ENCODE measurements at regions not wholly inside any gene's neighbourhood (a gene's known extent, or its start where the extent isn't known, plus 50 kb on each side); places are given as distances from the start of the nearest gene placed in this dataset.
"Not testable (repeated sequence)": the region's sequence is repeated elsewhere in the genome, so short reads cannot be mapped to it uniquely, and the experiment has no call there.

DNA sequence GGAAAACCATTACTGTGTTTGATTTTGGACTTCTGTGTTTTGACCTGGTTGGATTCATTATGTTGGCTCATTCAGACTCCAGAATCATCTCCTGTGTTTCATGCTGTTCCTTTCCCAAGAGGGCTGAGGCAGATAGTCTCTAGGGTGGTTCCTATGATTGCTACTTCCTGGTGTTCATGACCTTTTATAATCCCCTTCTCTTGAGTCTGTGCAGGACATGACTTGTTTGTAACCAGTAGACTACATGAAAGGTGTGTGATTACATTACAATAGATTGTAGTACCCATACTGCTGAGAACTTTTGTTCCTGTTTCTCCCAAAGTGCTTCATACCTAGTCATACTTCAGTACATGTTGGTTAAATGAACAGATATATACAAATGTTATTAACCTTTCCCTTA is 700.6 kb downstream of the METTL15 start:
- Mint-ChIP-seq H3K27me3 (ENCODE audit: low read depth in 3 of 3) (peaks cover 0 to 2% (median 0%) of the 10 kb centered on the region in 3 donors), H3K9me3 (peaks cover 6 to 47% (median 14%) of the 10 kb centered on the region in 6 donors), H3K27ac (no peak overlapping the region), H3K4me1 (no peaks in the 10 kb centered on the region), H3K4me3 (no peak overlapping the region), H3K36me3 (no peaks in the 10 kb centered on the region)
- no peak for DNase-seq

GRCh38 chr11:28799316-28799715 is 691.1 kb downstream of the METTL15 start:
- Mint-ChIP-seq H3K9me3 (peaks cover 10 to 59% (median 22%) of the 10 kb centered on the region in 6 donors), H3K36me3 (no peaks in the 10 kb centered on the region), H3K4me3 (no peak overlapping the region), H3K27ac (no peak overlapping the region), H3K27me3 (ENCODE audit: low read depth in 3 of 3) (no peaks in the 10 kb centered on the region), H3K4me1 (no peaks in the 10 kb centered on the region)
- no peak for DNase-seq

DNA sequence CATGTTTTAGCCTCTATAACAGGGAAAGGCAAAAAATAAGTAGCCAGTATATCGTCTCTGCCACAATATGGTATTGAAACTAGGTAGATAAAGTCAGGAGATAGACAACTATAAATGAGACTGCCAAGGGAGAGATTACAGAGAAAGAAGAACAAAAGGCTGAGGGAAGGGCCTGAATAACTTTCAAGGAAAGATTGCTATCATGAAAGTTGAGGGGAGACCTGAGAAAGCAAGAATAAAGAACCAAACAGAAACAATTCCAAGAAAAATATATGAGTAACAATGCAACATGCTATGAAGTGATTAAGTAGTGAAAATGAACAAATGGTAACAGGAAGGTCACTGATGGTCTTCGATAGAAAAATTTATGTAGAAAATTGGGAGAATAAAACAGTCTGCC is 690.1 kb downstream of the METTL15 start:
- no peak overlapping the region for H3K27ac Mint-ChIP-seq
- H3K4me1 Mint-ChIP-seq, result no peaks in the 10 kb centered on the region
- H3K27me3 Mint-ChIP-seq (ENCODE audit: low read depth in 3 of 3), result peaks cover 0 to 3% (median 0%) of the 10 kb centered on the region in 3 donors
- H3K36me3 Mint-ChIP-seq, result peaks cover 0 to 4% (median 0%) of the 10 kb centered on the region in 3 donors
- no peak overlapping the region for H3K4me3 Mint-ChIP-seq
- no peak for DNase-seq
- H3K9me3 Mint-ChIP-seq, result peaks cover 19 to 66% (median 27%) of the 10 kb centered on the region in 6 donors

DNA sequence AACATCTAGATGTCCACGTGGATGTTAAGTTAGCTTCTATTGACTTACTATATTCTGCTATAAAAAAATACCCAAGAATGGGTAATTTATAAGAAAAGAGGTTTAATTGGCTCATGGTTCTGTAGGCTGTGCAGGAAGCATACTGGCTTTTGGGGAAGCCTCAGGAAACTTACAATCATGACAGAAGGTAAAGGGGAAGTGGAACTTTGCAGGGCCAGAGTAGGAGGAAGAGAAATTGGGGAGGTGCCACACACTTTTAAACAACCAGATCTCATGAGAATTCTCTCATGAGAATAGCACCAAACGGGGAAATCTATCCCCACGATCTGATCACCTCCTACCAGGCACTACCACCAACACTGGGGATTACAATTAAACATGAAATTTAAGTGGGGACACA is 689.3 kb downstream of the METTL15 start:
- H3K4me3 Mint-ChIP-seq, result no peak overlapping the region
- peaks cover 14 to 60% (median 22%) of the 10 kb centered on the region in 6 donors for H3K9me3 Mint-ChIP-seq
- H3K27me3 Mint-ChIP-seq (ENCODE audit: low read depth in 3 of 3), result peaks cover 0 to 3% (median 0%) of the 10 kb centered on the region in 3 donors
- H3K27ac Mint-ChIP-seq, result no peak overlapping the region
- H3K36me3 Mint-ChIP-seq, result peaks cover 0 to 4% (median under 1%) of the 10 kb centered on the region in 3 donors
- DNase-seq, result no peak
- H3K4me1 Mint-ChIP-seq, result no peaks in the 10 kb centered on the region

DNA sequence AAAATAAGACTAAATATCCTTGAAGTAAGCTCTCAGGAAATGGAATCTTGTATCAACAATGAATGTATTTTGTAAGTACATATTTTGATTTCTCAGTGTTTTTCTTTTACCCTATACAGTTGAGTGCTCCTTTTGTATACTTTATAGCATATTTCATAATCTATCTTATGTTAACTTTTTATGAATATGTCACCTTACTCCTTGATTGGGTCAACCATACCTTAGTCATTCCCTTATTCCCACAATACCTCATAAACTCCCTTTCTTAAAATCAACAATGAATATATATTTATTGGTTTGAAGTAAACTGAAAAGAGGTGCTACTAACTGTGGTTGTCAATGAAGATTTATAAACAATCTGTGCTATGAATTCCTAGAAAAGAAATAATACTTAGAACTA is 686.2 kb downstream of the METTL15 start:
- Mint-ChIP-seq H3K9me3 (peaks cover 19 to 71% (median 34%) of the 10 kb centered on the region in 6 donors), H3K36me3 (peaks cover 0 to 4% (median 3%) of the 10 kb centered on the region in 3 donors), H3K27ac (no peak overlapping the region), H3K4me3 (no peak overlapping the region), H3K4me1 (no peaks in the 10 kb centered on the region), H3K27me3 (ENCODE audit: low read depth in 3 of 3) (peaks cover 0 to 5% (median 0%) of the 10 kb centered on the region in 3 donors)
- DNase-seq, result no peak

DNA sequence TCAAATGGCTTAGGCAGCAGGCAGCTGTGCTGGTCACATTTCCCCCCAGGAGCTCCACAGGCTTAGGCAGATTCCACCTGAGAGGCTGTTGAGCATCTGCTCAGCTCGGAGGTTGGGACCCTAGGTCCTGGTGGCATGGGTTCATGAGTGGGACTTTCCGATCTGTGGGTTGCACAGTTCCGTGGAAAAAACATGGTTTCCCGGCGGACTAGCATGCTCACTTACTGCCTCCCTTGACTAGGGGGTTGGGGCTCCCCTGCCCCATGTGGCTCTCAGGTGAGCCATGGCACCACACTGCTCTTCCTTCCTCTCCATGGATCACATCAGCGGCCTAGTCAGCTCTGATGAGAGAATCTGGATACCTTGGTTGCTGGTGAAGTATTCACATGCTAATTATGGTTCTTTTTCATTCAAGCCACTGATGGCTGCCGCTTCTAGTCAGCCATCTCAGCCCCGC is 685.1 kb downstream of the METTL15 start:
- H3K9me3 Mint-ChIP-seq, result peaks cover 18 to 66% (median 37%) of the 10 kb centered on the region in 6 donors
- H3K36me3 Mint-ChIP-seq, result peaks cover 0 to 4% (median 3%) of the 10 kb centered on the region in 3 donors
- H3K27me3 Mint-ChIP-seq (ENCODE audit: low read depth in 3 of 3), result peaks cover 0 to 5% (median 0%) of the 10 kb centered on the region in 3 donors
- DNase-seq, result no peak
- no peaks in the 10 kb centered on the region for H3K4me1 Mint-ChIP-seq
- H3K27ac Mint-ChIP-seq, result no peak overlapping the region
- H3K4me3 Mint-ChIP-seq, result no peak overlapping the region

DNA sequence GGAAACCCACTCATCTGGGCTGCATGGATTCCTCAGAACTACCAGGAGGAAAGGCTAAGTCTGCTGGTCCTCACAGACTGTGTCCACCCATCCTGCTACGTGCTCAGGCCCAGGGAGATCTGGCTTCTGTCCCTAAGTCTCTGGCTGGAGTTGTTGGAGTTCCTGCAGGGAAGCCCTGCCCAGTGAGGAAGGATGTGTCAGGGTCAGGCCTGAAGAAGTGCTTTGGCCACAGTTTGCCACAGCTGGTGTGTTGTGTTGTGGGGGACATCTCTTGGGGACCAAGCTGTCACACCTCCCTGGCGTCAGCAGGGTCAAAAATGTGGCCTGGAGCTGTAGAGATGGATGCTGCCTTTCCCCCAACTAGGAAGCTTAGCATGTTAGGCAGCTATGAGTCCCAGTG is 684.7 kb downstream of the METTL15 start:
- DNase-seq, result no peak
- Mint-ChIP-seq H3K9me3 (peaks cover 16 to 62% (median 39%) of the 10 kb centered on the region in 6 donors), H3K36me3 (peaks cover 0 to 4% (median 3%) of the 10 kb centered on the region in 3 donors), H3K27ac (no peak overlapping the region), H3K4me1 (no peaks in the 10 kb centered on the region), H3K27me3 (ENCODE audit: low read depth in 3 of 3) (peaks cover 0 to 5% (median 0%) of the 10 kb centered on the region in 3 donors), H3K4me3 (no peak overlapping the region)

DNA sequence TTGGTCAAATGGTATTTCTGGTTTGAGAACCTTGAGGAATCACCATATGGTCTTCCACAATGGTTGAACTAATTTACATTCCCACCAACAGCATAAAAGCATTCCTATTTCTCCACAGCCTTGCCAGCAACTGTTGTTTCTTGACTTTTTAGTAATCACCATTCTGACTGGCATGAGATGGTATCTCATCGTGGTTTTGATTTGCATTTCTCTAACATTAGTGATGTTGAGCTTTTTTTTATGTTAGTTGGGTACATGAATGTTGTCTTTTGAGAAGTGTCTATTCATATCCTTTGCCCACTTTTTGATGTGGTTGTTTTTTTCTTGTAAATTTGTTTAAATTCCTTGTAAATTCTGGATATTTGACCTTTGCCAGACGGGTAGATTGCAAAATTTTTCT is 679.7 kb downstream of the METTL15 start:
- H3K36me3 Mint-ChIP-seq; H3K27ac Mint-ChIP-seq; H3K27me3 Mint-ChIP-seq (ENCODE audit: low read depth in 3 of 3); H3K4me3 Mint-ChIP-seq; H3K4me1 Mint-ChIP-seq; DNase-seq: not testable (repeated sequence)
- H3K9me3 Mint-ChIP-seq, result peaks cover 24 to 53% (median 37%) of the 10 kb centered on the region in 6 donors

- no peaks in the 10 kb centered on the region for H3K36me3 Mint-ChIP-seq
- no peak overlapping the region for H3K4me3 Mint-ChIP-seq
- H3K27ac Mint-ChIP-seq, result no peak overlapping the region
- H3K4me1 Mint-ChIP-seq, result no peaks in the 10 kb centered on the region
- no peak for DNase-seq
- peaks cover 0 to 2% (median 0%) of the 10 kb centered on the region in 3 donors for H3K27me3 Mint-ChIP-seq (ENCODE audit: low read depth in 3 of 3)
- peaks cover 14 to 53% (median 25%) of the 10 kb centered on the region in 6 donors for H3K9me3 Mint-ChIP-seq
Measured at GRCh38 chr11:28777126-28777525, 668.9 kb downstream of the METTL15 start.

DNA sequence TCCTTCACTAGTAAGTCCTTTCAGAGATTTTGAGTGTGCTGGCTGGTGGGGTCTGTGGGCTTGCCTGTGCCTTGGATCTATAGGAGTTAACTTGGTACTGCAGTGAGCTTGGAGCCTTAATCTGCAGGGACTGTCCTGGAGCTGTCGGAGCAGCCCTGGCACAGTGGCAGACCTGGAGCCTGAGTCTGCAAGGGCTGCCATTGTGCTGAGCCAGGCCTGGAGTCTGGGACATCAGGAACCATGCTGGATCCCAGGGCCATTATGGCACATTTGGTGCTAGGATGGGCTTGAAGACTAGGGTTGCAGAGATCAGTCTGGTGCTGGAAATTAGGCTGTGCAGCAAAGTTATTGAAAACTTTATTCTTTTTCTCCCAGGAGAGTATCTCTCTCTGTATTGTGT is 665.4 kb downstream of the METTL15 start:
- H3K27me3 Mint-ChIP-seq (ENCODE audit: low read depth in 3 of 3), result peaks cover 0 to 2% (median 0%) of the 10 kb centered on the region in 3 donors
- H3K9me3 Mint-ChIP-seq, result peaks cover 11 to 44% (median 28%) of the 10 kb centered on the region in 6 donors
- DNase-seq, result no peak
- no peaks in the 10 kb centered on the region for H3K36me3 Mint-ChIP-seq
- no peak overlapping the region for H3K27ac Mint-ChIP-seq
- H3K4me1 Mint-ChIP-seq, result no peaks in the 10 kb centered on the region
- no peak overlapping the region for H3K4me3 Mint-ChIP-seq

GRCh38 chr11:28770806-28771205 is 662.6 kb downstream of the METTL15 start:
- H3K4me1 Mint-ChIP-seq, result no peaks in the 10 kb centered on the region
- no peak for DNase-seq
- peaks cover 10 to 44% (median 28%) of the 10 kb centered on the region in 6 donors for H3K9me3 Mint-ChIP-seq
- peaks cover 0 to 3% (median 0%) of the 10 kb centered on the region in 3 donors for H3K27me3 Mint-ChIP-seq (ENCODE audit: low read depth in 3 of 3)
- H3K36me3 Mint-ChIP-seq, result no peaks in the 10 kb centered on the region
- no peak overlapping the region for H3K4me3 Mint-ChIP-seq
- H3K27ac Mint-ChIP-seq, result no peak overlapping the region

GRCh38 chr11:28767574-28767973 is 659.4 kb downstream of the METTL15 start:
- no peaks in the 10 kb centered on the region for H3K36me3 Mint-ChIP-seq
- H3K9me3 Mint-ChIP-seq, result peaks cover 13 to 48% (median 23%) of the 10 kb centered on the region in 6 donors
- no peaks in the 10 kb centered on the region for H3K4me1 Mint-ChIP-seq
- H3K4me3 Mint-ChIP-seq, result no peak overlapping the region
- H3K27ac Mint-ChIP-seq, result no peak overlapping the region
- DNase-seq, result no peak
- peaks cover 0 to 1% (median 0%) of the 10 kb centered on the region in 3 donors for H3K27me3 Mint-ChIP-seq (ENCODE audit: low read depth in 3 of 3)

DNA sequence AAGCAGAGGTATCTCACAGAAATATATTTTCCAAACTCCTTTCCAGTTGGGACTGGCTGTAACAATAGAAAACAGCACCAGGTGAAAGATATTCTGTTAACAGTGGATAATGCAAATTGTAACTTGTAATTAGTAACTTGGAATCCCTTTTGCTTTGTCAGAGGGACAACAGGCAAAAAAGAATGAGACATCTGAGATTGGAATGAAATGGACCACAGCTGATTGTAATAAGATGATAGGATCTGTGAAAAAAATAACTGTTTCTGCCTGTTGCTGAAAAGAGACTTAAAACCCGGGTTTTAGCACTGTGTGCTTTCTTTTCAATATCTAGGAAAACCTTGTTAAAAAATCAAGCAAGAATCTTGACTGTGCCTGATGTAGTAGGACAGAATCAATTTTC is 655.7 kb downstream of the METTL15 start:
- H3K36me3 Mint-ChIP-seq, result no peaks in the 10 kb centered on the region
- DNase-seq, result no peak
- peaks cover 0 to 1% (median 0%) of the 10 kb centered on the region in 3 donors for H3K27me3 Mint-ChIP-seq (ENCODE audit: low read depth in 3 of 3)
- H3K27ac Mint-ChIP-seq, result no peak overlapping the region
- H3K9me3 Mint-ChIP-seq, result peaks cover 9 to 45% (median 15%) of the 10 kb centered on the region in 6 donors
- no peak overlapping the region for H3K4me3 Mint-ChIP-seq
- no peaks in the 10 kb centered on the region for H3K4me1 Mint-ChIP-seq

DNA sequence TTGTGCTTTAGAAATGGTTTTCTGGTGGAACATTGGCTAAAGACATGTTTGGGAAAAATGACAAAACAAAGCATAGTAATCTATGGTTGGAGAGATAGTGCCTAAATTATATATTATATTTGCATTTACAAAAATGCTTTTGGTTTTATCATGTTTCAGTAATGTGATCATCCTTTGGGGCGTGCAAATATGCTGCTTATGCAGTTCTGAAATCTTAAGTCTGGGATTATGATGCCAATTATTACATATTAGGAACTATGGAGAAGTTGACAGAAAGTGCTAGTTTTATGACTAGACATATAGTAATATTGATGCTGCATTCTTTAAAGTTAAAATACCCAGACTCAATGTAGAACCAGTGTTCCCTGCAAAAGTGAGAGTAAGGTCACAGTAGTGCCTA is 655.0 kb downstream of the METTL15 start:
- H3K4me3 Mint-ChIP-seq, result no peak overlapping the region
- DNase-seq, result no peak
- H3K27me3 Mint-ChIP-seq (ENCODE audit: low read depth in 3 of 3), result peaks cover 0 to 1% (median 0%) of the 10 kb centered on the region in 3 donors
- no peaks in the 10 kb centered on the region for H3K4me1 Mint-ChIP-seq
- H3K36me3 Mint-ChIP-seq, result no peaks in the 10 kb centered on the region
- no peak overlapping the region for H3K27ac Mint-ChIP-seq
- H3K9me3 Mint-ChIP-seq, result peaks cover 9 to 39% (median 13%) of the 10 kb centered on the region in 6 donors
